B cell (primary cell): ENCODE measurements at regions not wholly inside any gene's neighbourhood (a gene's known extent, or its start where the extent isn't known, plus 50 kb on each side); places are given as distances from the start of the nearest gene placed in this dataset.

ENCODE experiments used
- EZH2 ChIP-seq: IDR thresholded peaks from 2 replicates; pipeline ENCODE4 v1.6.1; 2012; ENCODE audit warnings: borderline replicate concordance, low read depth, mild to moderate bottlenecking, moderate library complexity, low read length; ENCODE audit not compliant: insufficient read depth, poor library complexity, severe bottlenecking
- TF ChIP-seq, protein P1 (sequence below): fragments of 200-600 bp; IDR thresholded peaks from one replicate; pipeline ENCODE4 v1.8.0; 2022; ENCODE audit warnings: antibody characterized with exemption, mild to moderate bottlenecking

DNA sequence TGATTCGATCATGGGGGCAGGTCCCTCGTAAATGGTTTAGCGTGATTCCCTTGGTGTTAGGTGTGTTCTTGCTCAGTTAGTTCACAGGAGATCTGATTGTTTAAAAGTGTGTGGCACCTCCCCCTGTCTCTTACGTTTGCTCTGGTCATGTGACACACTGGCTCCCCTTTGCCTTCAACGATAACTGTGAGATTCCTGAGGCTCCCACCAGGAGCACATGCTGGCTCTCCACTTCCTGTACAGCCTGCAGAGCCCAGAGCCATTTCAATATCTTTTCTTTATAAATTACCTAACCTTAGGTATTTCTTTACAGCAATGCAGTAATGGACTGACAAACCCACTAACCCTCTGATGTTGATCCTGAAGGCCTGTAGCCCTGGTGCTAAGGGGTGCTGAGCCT is 141.9 kb downstream of the FCRL5 start:
- TF ChIP-seq EZH2 = no peak
- TF ChIP-seq, protein P1, sequence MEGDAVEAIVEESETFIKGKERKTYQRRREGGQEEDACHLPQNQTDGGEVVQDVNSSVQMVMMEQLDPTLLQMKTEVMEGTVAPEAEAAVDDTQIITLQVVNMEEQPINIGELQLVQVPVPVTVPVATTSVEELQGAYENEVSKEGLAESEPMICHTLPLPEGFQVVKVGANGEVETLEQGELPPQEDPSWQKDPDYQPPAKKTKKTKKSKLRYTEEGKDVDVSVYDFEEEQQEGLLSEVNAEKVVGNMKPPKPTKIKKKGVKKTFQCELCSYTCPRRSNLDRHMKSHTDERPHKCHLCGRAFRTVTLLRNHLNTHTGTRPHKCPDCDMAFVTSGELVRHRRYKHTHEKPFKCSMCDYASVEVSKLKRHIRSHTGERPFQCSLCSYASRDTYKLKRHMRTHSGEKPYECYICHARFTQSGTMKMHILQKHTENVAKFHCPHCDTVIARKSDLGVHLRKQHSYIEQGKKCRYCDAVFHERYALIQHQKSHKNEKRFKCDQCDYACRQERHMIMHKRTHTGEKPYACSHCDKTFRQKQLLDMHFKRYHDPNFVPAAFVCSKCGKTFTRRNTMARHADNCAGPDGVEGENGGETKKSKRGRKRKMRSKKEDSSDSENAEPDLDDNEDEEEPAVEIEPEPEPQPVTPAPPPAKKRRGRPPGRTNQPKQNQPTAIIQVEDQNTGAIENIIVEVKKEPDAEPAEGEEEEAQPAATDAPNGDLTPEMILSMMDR = no peak
